DOHH2 (cell line): ENCODE measurements at regions not wholly inside any gene's neighbourhood (a gene's known extent, or its start where the extent isn't known, plus 50 kb on each side); places are given as distances from the start of the nearest gene placed in this dataset.

Experiments
- EZH2phosphoT487 ChIP-seq: fragments of 200-600 bp; sonication (generic); IDR thresholded peaks from 2 replicates; pipeline ENCODE4 v1.6.1; 2017; ENCODE audit warnings: borderline replicate concordance, mild to moderate bottlenecking, antibody characterized with exemption, low read length, moderate library complexity, mixed read lengths
- TF ChIP-seq, protein P1 (sequence below): fragments of 200-600 bp; sonication (generic); IDR thresholded peaks from one replicate; pipeline ENCODE4 v1.5.1; 2014; ENCODE audit warnings: antibody characterized with exemption, mild to moderate bottlenecking, low read depth, low read length; ENCODE audit not compliant: poor library complexity, severe bottlenecking

DNA sequence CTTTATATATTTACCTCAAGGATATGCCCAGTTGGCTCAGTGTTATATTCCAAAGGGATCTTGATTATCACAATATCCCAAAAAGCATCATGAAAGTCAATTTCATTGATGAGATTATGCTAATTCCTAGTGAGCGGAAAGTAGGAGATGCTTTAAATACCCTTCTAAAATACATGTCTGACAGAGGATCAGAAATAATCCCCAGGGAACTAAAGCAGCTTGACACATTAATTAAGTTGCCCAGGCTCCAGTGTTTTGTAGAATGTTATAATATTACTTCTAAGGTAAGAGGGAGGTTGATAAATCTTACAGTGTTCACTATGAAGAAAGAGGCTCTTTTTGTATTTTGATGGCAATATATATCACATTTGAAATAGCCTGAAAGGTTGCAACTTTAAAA is 767.5 kb upstream of the ROBO1 start:
- TF ChIP-seq, protein P1, sequence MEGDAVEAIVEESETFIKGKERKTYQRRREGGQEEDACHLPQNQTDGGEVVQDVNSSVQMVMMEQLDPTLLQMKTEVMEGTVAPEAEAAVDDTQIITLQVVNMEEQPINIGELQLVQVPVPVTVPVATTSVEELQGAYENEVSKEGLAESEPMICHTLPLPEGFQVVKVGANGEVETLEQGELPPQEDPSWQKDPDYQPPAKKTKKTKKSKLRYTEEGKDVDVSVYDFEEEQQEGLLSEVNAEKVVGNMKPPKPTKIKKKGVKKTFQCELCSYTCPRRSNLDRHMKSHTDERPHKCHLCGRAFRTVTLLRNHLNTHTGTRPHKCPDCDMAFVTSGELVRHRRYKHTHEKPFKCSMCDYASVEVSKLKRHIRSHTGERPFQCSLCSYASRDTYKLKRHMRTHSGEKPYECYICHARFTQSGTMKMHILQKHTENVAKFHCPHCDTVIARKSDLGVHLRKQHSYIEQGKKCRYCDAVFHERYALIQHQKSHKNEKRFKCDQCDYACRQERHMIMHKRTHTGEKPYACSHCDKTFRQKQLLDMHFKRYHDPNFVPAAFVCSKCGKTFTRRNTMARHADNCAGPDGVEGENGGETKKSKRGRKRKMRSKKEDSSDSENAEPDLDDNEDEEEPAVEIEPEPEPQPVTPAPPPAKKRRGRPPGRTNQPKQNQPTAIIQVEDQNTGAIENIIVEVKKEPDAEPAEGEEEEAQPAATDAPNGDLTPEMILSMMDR = no peak
- TF ChIP-seq EZH2phosphoT487 = no peak
